ENCODE measurements at regions not wholly inside any gene's neighbourhood (a gene's known extent, or its start where the extent isn't known, plus 50 kb on each side); places are given as distances from the start of the nearest gene placed in this dataset.

- TF ChIP-seq POLR2A (IDR thresholded peaks at IDR 0.05) (no peak), EP300 (IDR thresholded peaks at IDR 0.05) (no peak), CTCF (IDR thresholded peaks at IDR 0.05) (no peak)
These were observed 83.1 kb upstream of the CHRM3 start for GRCh38 chr1:239303289-239303688.

All from upper lobe of left lung (tissue), 4 donors.